T-cell (primary cell): ENCODE measurements at regions not wholly inside any gene's neighbourhood (a gene's known extent, or its start where the extent isn't known, plus 50 kb on each side); places are given as distances from the start of the nearest gene placed in this dataset.

Experiments used
- ATAC-seq, 4 experiments: fragments of 200-7000 bp in 3 of 4; fragments of 150-1000 bp in 1 of 4; cut with Tn5 transposase; replicated peaks in 1 of 4; 1 replicate in 3 of 4; 2 replicates in 1 of 4; pipeline ENCODE4 v1.10.0; 2021; ENCODE audit warnings: moderate library complexity in 3 of 4, mild to moderate bottlenecking in 2 of 4, moderate number of reproducible peaks in 1 of 4
- CTCF ChIA-PET, 2 donors: fragments of 300-600 bp; sonication (Branson Sonifier 250); formaldehyde crosslinking; loops; one replicate each; lab custom pipeline; 2022; ENCODE audit warnings: antibody characterized with exemption in 2 of 2; lab: Charles Lee
- POLR2A ChIA-PET, 2 donors: fragments of 300-600 bp; sonication (Branson Sonifier 250); formaldehyde crosslinking; loops; one replicate each; lab custom pipeline; 2022; ENCODE audit warnings: antibody characterized with exemption in 2 of 2; lab: Charles Lee
- DNase-seq, 35 experiments: peaks; one replicate each; pipeline versions ENCODE4 v3.0.0 to v3.0.0-alpha.2; 2013 to 2023
- H3K27ac ChIP-seq: one replicate; pipeline ENCODE4 v1.5.1; 2013; ENCODE audit warnings: low read length
- H3K27me3 ChIP-seq, 2 experiments: replicated peaks in 1 of 2; 1 replicate in 1 of 2; 2 replicates in 1 of 2; pipeline versions ENCODE4 v1.6.1 to v1.7.0; 2013; ENCODE audit warnings: low read length in 1 of 2, mixed read lengths in 1 of 2; ENCODE audit not compliant: control insufficient read depth in 2 of 2, insufficient read depth in 2 of 2; ENCODE audit errors: extremely low read depth in 1 of 2
- H3K36me3 ChIP-seq, 2 donors: 1 replicate in 1 of 2; 2 replicates in 1 of 2; pipeline versions ENCODE4 v1.6.1 to v1.7.0; 2013; ENCODE audit warnings: low read length in 1 of 2; ENCODE audit not compliant: control insufficient read depth in 2 of 2, insufficient read depth in 1 of 2; ENCODE audit errors: extremely low read depth in 1 of 2
- H3K4me1 ChIP-seq, 2 experiments: 1 replicate in 1 of 2; 2 replicates in 1 of 2; pipeline versions ENCODE4 v1.6.1 to v1.7.0; 2013; ENCODE audit warnings: low read length in 2 of 2, mixed read lengths in 1 of 2; ENCODE audit not compliant: insufficient read depth in 2 of 2, control insufficient read depth in 1 of 2; ENCODE audit errors: extremely low read depth in 1 of 2
- H3K4me3 ChIP-seq, 2 donors: 1 replicate in 1 of 2; 2 replicates in 1 of 2; pipeline versions ENCODE4 v1.5.1 to v1.7.0; 2013; ENCODE audit warnings: mild to moderate bottlenecking in 2 of 2, low read length in 1 of 2, moderate library complexity in 1 of 2; ENCODE audit not compliant: control insufficient read depth in 1 of 2; ENCODE audit errors: extremely low read depth in 1 of 2
- H3K9me3 ChIP-seq: 2 replicates; pipeline ENCODE4 v1.7.0; 2013
- H3K27ac Mint-ChIP-seq, 2 donors: one replicate each; pipeline ENCODE4 v1.8.0; 2020 to 2021; ENCODE audit warnings: mild to moderate bottlenecking in 2 of 2, mixed read lengths in 2 of 2
- H3K27me3 Mint-ChIP-seq, 2 donors: one replicate each; pipeline ENCODE4 v1.8.0; 2021 to 2022; ENCODE audit warnings: mixed read lengths in 2 of 2
- H3K36me3 Mint-ChIP-seq: one replicate; pipeline ENCODE4 v1.8.0; 2021; ENCODE audit warnings: mixed read lengths
- H3K4me1 Mint-ChIP-seq, 3 donors: one replicate each; pipeline ENCODE4 v1.8.0; 2020 to 2022; ENCODE audit warnings: mixed read lengths in 3 of 3, mild to moderate bottlenecking in 1 of 3
- H3K4me3 Mint-ChIP-seq, 3 donors: one replicate each; pipeline ENCODE4 v1.8.0; 2020 to 2022; ENCODE audit warnings: mild to moderate bottlenecking in 3 of 3, mixed read lengths in 3 of 3, moderate library complexity in 3 of 3
- H3K9me3 Mint-ChIP-seq, 3 donors: one replicate each; pipeline ENCODE4 v1.8.0; 2020 to 2022; ENCODE audit warnings: mixed read lengths in 3 of 3
- WGBS: methylation state at CpG from one replicate; pipeline ENCODE4 v1.1.5; 2013; ENCODE audit warnings: missing lambda C conversion rate; ENCODE audit not compliant: insufficient coverage; 5-methylcytosine and 5-hydroxymethylcytosine counted together

- Mint-ChIP-seq H3K27me3 (peaks cover 3 to 12% of the 10 kb centered on the region in 2 donors), H3K9me3 (no peaks in the 10 kb centered on the region), H3K4me1 (no peaks in the 10 kb centered on the region), H3K4me3 (no peak overlapping the region), H3K27ac (no peak overlapping the region), H3K36me3 (no peaks in the 10 kb centered on the region)
- DNase-seq (no peak), ATAC-seq (no peak)
- no peaks in the 10 kb centered on the region for H3K4me1 ChIP-seq
- 75% methylated on average over 11 of the region's 12 CpGs for WGBS
- CTCF ChIA-PET = no interaction called here
- H3K4me3 ChIP-seq = no peak overlapping the region
- no peaks in the 10 kb centered on the region for H3K9me3 ChIP-seq
- H3K27ac ChIP-seq = no peak overlapping the region
- no peaks in the 10 kb centered on the region for H3K36me3 ChIP-seq
- POLR2A ChIA-PET = no interaction called here
- peaks cover 0 to 39% of the 10 kb centered on the region in 2 experiments for H3K27me3 ChIP-seq
These were observed 53.9 kb upstream of the ADRA2C start for GRCh38 chr4:3712112-3712805.

GRCh38 chr4:3711183-3712111 is 54.7 kb upstream of the ADRA2C start:
- ATAC-seq (no peak), DNase-seq (no peak)
- peaks cover 0 to 5% of the 10 kb centered on the region in 2 donors for H3K27me3 Mint-ChIP-seq
- ChIA-PET CTCF (no interaction called here), POLR2A (no interaction called here)
- H3K4me1 Mint-ChIP-seq = no peaks in the 10 kb centered on the region
- no peak overlapping the region for H3K27ac Mint-ChIP-seq
- Histone ChIP-seq H3K4me1 (no peaks in the 10 kb centered on the region), H3K27me3 (peaks cover 0 to 39% of the 10 kb centered on the region in 2 experiments), H3K27ac (no peak overlapping the region), H3K9me3 (no peaks in the 10 kb centered on the region), H3K36me3 (no peaks in the 10 kb centered on the region), H3K4me3 (no peak overlapping the region)
- no peak overlapping the region for H3K4me3 Mint-ChIP-seq
- H3K36me3 Mint-ChIP-seq = no peaks in the 10 kb centered on the region
- H3K9me3 Mint-ChIP-seq = no peaks in the 10 kb centered on the region
- WGBS = 75% methylated on average over 27 of the region's 35 CpGs

GRCh38 chr4:3710451-3711182 is 55.6 kb upstream of the ADRA2C start:
- Histone ChIP-seq H3K27me3 (peaks cover 0 to 38% of the 10 kb centered on the region in 2 experiments), H3K4me3 (no peak overlapping the region), H3K27ac (no peak overlapping the region), H3K36me3 (no peaks in the 10 kb centered on the region), H3K9me3 (no peaks in the 10 kb centered on the region), H3K4me1 (no peaks in the 10 kb centered on the region)
- DNase-seq (no peak), ATAC-seq (no peak)
- no peak overlapping the region for H3K27ac Mint-ChIP-seq
- WGBS = 91% methylated on average over 17 of the region's 24 CpGs
- H3K4me3 Mint-ChIP-seq = no peak overlapping the region
- H3K27me3 Mint-ChIP-seq = peaks cover 4 to 9% of the 10 kb centered on the region in 2 donors
- CTCF ChIA-PET = no interaction called here
- no peaks in the 10 kb centered on the region for H3K9me3 Mint-ChIP-seq
- no peaks in the 10 kb centered on the region for H3K4me1 Mint-ChIP-seq
- H3K36me3 Mint-ChIP-seq = no peaks in the 10 kb centered on the region
- POLR2A ChIA-PET = no interaction called here

DNA sequence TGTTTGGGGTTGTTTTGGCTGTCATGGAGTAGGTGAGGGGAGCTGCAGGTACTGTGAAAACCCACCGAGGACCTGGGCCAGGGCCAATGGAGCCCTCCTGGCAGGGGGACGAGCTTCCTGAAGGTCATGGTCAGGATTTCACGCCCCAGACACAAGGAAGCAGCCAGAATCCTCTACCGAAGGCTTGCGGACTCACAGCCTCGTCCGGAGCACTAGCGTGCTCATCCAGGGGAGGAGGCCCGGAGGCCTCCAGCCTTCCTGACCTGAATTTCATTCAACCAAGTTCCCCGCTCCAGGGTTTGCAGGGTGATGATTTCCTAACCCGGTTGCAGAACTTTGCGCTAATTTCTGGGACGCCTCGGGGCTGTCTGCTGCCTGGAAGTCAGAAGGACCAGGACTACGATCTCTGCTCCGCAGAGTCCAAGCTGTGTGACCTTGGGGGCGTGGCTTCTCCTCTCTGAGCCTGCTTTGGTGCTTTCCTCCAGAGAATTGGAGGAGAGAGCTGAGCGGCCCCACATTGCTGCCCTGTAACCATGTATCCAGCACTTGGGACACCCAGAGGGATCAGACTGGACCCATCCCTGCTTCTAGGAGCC is 56.2 kb upstream of the ADRA2C start:
- Histone ChIP-seq H3K4me1 (no peaks in the 10 kb centered on the region), H3K27ac (no peak overlapping the region), H3K36me3 (no peaks in the 10 kb centered on the region), H3K9me3 (no peaks in the 10 kb centered on the region), H3K27me3 (peaks cover 0 to 41% of the 10 kb centered on the region in 2 experiments), H3K4me3 (no peak overlapping the region)
- no peaks in the 10 kb centered on the region for H3K4me1 Mint-ChIP-seq
- no peak for DNase-seq
- ChIA-PET CTCF (no interaction called here), POLR2A (no interaction called here)
- WGBS = 77% methylated on average over 18 of the region's 18 CpGs
- H3K36me3 Mint-ChIP-seq = no peaks in the 10 kb centered on the region
- H3K27me3 Mint-ChIP-seq = peaks cover 4 to 10% of the 10 kb centered on the region in 2 donors
- H3K4me3 Mint-ChIP-seq = no peak overlapping the region
- H3K27ac Mint-ChIP-seq = no peak overlapping the region
- no peak for ATAC-seq
- no peaks in the 10 kb centered on the region for H3K9me3 Mint-ChIP-seq

DNA sequence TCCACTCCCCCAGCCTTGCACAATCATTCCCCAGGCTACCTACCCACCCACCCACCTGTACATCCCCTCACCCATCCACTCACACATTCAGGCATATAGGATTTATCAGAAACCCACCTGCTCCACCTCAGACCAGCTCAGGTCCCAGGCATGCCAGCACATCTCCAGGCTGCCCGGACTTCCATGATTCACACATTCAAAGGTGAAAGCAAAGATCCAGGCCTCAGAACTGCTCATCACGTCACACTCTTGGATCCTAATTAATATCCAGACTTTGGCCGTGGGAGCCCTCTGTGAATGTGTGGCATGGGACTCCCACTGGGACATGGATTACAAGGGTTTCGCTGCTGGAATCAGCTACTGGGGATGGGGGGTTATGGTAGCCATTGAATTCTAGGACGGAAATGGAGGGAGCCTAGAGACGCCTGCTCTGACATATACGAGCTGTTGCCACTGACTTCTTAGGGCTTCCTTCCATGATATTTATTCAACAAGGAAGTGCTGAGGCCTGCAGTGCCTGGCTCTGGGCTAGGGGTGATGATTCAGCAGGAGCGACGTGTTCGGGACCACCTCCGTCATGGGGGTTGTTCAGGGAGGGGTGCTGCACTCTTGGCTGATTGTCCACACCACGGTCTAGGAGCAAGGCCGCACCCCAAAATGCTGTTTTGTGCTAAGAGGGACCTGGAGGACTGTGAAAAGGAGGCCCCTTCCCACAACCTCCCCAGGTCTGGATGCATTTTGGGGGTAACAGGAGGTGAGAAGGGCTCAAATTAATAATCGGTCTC is 56.9 kb upstream of the ADRA2C start:
- Mint-ChIP-seq H3K4me3 (no peak overlapping the region), H3K36me3 (no peaks in the 10 kb centered on the region), H3K27ac (no peak overlapping the region), H3K9me3 (no peaks in the 10 kb centered on the region), H3K4me1 (no peaks in the 10 kb centered on the region), H3K27me3 (peaks cover 7 to 13% of the 10 kb centered on the region in 2 donors)
- ChIA-PET CTCF (no interaction called here), POLR2A (interaction anchor here in 1 of 2 donors (0.6 kb wide), 1 partner anchor 40 kb away, joined by 4 read pairs; no protein-coding TSS in a partner anchor)
- Histone ChIP-seq H3K4me3 (no peak overlapping the region), H3K4me1 (no peaks in the 10 kb centered on the region), H3K9me3 (no peaks in the 10 kb centered on the region), H3K27me3 (peaks cover 0 to 43% of the 10 kb centered on the region in 2 experiments), H3K36me3 (no peaks in the 10 kb centered on the region), H3K27ac (no peak overlapping the region)
- ATAC-seq (no peak), DNase-seq (no peak)
- 89% methylated on average over 3 of the region's 14 CpGs for WGBS
